ENCODE measurements at regions not wholly inside any gene's neighbourhood (a gene's known extent, or its start where the extent isn't known, plus 50 kb on each side); places are given as distances from the start of the nearest gene placed in this dataset.

DNA sequence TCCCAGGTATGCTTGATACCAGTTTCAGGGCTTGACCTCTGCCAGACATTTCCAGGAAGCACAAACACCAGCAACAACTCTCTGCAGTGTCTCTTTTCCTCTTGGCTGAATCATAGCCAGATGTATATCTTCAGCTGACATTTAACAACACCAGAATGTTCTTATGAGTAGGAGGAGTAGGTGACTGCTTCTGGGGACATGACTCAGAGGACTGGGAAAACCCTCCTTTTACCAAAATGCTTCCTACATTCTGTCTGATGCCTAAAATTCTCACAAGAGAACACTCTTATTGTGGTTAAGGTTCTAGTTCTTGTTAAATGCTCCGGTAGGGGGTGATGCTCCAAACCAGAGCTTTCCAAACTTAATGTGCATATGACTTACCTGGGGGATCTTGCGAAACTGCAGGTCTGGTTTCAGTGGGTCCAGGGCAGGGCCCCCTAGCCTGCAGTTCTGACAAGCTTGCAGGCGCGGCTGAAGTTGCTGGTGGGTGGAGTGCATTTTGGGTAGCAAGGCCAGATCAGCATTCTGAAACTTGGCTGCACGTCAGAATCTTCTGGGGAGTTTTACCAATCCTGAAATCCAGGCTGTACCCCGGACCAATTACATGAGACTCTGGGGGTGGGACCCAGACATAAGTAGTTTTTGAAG, 329.3 kb upstream of the RPS6KA3 start:
- no peak for DNase-seq

GRCh38 chrX:20594985-20595384, 328.3 kb upstream of the RPS6KA3 start:
- no peak for DNase-seq

DNA sequence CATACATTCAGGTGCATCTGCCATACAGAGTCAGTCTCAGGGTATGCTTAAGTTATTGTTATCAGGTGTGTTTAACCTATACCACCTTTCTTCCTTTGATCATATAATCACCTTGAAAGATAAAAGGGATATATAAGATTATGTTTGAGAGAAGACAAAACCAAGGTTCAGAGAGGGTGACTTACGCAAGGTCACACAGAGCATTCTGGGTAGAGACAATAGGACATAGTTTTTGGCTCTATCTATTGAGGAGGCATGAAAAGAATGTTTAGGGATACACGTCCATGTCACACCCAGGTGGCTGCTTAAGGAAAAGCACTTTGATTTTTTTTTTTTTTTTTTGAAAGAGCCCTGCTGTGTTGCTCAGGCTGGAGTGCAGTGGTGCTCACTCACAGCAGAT, 327.1 kb upstream of the RPS6KA3 start:
- DNase-seq, result no peak

DNA sequence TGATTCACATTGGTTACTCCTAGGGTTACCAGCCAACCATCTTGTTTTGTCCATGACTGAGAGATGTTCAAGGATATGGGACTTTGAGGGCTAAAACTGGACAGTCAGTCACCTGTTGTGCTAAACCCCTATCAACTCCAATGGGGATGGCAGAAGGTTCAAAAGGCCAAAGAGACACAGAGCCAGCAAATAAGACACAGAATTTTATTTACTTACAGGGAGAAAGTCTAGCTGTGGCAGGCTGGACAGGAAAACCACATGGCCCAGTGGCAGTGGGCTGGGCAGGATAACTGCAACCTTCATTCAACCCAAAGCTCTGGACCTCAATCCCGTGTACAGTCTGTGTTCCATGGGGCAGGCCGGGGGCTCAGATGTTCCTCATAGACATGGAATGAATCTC, 326.7 kb upstream of the RPS6KA3 start:
- no peak for DNase-seq

- DNase-seq, result no peak
Measured at GRCh38 chrX:20591246-20591645, 324.5 kb upstream of the RPS6KA3 start.

DNA sequence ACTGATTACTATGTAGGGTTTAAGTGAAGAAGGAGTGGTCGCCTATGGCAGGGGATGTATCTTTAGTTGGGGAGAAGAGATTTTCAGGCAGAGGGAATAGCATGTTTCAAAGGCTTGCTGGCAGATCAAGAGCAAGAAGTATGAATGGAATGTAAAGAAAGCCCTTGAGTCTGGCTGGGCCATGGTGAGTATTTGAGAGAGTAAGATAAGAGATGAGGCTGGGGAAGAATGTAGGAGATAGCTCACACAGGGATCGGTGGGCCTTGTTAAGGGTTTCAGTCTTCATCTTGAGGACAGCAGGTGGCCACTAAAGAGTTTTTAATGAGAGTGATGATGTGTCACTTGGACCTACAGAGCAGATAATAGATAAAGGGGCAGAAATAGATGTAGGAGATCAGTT, 319.1 kb upstream of the RPS6KA3 start:
- no peak for DNase-seq

- DNase-seq, result no peak
Measured at GRCh38 chrX:20571611-20572010, 304.9 kb upstream of the RPS6KA3 start.

- no peak for DNase-seq
Measured at GRCh38 chrX:20567108-20567507, 300.4 kb upstream of the RPS6KA3 start.

DNA sequence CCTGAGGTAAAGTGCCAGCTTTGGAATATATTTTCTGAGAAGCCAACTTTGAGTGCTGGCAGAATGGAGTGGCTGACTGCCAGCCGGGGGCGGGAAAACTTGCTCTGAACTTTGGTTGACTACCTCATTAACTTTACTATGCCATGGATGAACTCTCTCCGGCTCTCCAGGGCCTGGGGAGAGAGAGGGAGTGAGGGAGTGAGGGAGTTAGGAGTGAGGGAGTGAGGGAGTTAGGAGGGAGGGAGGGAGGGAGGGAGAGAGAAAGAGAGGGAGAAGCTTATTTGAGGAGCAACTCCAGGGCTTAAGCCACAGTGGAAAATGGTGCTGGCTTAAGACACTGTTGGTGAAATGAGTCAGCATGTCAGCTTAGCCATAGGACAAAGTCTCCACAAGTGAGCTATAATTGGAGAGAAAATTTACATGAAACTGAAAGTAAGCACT, 280.9 kb upstream of the RPS6KA3 start:
- DNase-seq, result no peak

DNA sequence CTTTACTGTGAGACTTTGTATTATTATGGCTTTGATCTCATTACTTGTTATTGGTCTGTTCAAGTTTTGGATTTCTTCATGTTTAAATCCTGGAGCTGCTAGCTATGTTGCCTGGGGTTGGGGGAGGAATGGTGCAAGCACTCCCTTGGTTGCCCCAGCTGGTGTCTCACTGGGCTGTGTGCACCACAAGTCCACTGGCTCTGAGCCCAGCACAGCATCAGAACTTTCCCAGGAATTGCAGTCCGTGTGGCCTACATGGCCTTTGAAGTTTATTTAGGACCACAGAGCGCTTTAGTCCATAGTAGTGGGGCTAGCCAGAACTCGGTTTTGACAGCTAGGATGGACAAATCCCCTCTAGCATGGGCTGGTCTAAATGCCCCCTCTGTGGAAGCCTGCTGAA, 278.8 kb upstream of the RPS6KA3 start:
- DNase-seq, result no peak

DNA sequence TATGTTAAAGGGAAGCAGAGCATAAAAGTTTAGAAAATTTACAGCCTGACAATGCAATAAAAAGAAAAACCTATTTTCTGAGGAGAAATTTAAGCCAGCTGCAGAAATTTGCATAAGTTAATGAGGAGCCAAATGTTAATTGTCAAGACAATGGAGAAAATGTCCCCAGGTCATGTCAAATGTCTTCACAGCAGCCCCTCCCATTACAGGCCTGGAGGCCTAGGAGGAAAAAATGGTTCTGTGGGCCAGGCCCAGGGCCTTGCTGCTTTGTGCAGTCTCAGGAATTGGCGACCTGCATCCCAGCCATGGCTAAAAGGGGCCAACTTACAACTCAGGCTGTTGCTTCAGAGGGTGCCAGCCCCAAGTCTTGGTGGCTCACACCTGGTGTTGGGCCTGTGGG, 275.4 kb upstream of the RPS6KA3 start:
- DNase-seq, result no peak

DNA sequence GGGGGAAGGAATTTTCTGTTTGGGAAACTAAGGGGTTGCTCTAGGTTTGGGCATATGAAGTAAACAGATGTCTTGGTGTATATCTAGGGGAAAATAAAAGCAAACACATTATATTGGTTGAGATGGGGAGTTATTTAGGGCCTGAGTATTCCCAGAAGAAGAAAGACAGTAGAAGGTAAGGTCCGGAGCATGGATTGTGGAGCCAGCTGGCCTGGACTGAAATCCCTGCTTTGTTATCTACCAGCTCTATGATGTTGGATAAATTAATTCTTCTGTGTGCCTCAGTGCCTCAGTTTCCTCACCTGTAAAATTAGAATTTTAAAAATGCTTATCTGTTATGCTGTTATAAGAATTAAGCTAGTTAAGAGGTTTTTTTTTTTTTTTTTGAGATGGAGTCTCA, 272.3 kb upstream of the RPS6KA3 start:
- no peak for DNase-seq

DNA sequence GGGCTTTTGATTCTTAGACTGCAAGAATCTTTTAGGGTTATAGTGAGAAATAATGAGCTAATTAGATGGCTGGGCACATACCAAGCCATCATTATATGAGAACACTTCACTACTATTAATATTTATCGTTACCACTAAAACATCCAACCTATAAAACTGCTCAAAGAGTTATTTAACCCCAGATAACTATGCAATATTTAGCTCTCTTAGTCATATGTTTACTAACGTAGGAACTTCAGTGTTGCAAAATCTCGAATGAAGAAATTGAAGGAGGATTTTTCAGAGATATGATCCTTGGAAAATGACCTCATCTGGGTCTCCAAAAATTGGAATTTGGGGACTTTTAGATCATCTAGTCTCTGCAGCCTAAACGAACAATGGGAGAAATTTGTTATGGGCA, 265.0 kb upstream of the RPS6KA3 start:
- no peak for DNase-seq

GRCh38 chrX:20530406-20530921, 263.8 kb upstream of the RPS6KA3 start:
- peak; percentile 64 for DNase-seq

DNA sequence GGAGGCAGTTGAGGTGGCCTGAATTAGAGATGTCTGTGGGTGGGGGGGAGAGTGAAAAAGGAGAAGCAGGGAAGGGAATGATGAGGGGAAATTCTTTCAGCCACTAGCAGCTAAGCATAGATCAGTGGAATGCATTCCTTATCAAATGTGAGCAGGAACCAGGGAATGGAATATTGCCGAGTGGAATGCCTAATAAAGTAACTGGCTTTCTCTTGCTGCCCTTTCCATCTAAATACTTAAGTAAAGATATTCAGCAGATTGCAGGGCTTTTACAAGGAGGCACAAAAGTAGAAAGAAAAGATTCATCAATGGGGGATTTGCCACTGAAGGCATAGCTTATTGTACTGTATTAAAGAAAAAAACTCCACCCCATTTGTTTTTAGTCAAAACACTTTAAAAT, 263.0 kb upstream of the RPS6KA3 start:
- no peak for DNase-seq

- DNase-seq, result no peak
Measured at GRCh38 chrX:20529301-20529700, 262.6 kb upstream of the RPS6KA3 start.

- DNase-seq, result no peak
Measured at GRCh38 chrX:20527558-20528011, 260.9 kb upstream of the RPS6KA3 start.

GRCh38 chrX:20527041-20527440, 260.3 kb upstream of the RPS6KA3 start:
- DNase-seq, result no peak

- DNase-seq, result no peak
Measured at GRCh38 chrX:20523626-20524312, 257.1 kb upstream of the RPS6KA3 start.

DNA sequence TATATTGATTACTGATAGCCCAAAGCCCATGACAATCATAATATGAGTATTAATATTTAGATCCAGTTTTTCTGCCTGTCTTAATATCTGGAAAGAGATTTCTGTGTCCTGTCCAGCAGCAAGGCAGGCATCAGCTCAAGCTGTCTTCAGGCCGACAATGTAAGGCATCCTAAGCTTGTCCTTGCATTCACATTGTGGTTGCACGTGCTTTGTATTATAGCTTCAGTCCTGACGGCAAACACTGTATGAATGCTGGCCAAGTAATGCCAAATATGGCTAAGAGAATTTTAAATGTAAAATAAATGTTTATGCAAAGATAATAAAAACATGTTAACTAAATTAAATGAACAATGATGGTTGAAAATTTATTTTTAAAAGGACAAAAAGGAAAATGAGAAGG, 255.7 kb upstream of the RPS6KA3 start:
- DNase-seq, result no peak

GRCh38 chrX:20521222-20521621, 254.5 kb upstream of the RPS6KA3 start:
- DNase-seq, result no peak

- DNase-seq, result no peak
Measured at GRCh38 chrX:20519826-20520225, 253.1 kb upstream of the RPS6KA3 start.

- DNase-seq, result no peak
Measured at GRCh38 chrX:20519146-20519545, 252.4 kb upstream of the RPS6KA3 start.

- DNase-seq, result no peak
Measured at GRCh38 chrX:20517565-20517964, 250.9 kb upstream of the RPS6KA3 start.
